ENCODE measurements at regions not wholly inside any gene's neighbourhood (a gene's known extent, or its start where the extent isn't known, plus 50 kb on each side); places are given as distances from the start of the nearest gene placed in this dataset.

DNA sequence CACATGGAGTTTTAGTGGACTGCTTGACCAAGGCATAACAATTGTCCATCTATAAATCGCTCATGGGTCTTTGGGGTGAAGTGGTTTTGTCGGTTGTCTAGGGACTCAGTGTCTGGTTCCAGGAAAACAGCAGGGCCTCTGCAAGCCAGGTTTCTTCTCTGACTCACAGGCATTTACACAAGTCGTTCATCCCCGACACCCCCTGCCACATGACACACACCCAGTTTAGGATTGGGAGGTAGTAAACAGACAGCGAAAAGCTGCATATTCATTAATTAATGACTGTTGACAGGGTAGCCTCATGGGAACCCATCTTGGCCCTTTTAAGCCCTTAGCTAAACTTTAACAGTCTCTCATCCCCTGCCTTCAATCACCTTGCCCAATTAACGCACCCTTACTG is 194.8 kb upstream of the ACVR2A start:
- no peak overlapping the region for H3K4me3 Mint-ChIP-seq
- Histone ChIP-seq H3K79me1 (ENCODE audit: insufficient read depth, low read depth, low read length, poor library complexity, severe bottlenecking) (no peaks in the 10 kb centered on the region), H4K91ac (ENCODE audit: insufficient read length, low read depth, low read length) (no peak overlapping the region), H3K27ac (ENCODE audit: insufficient read length, low read depth, low read length) (no peak overlapping the region), H4K5ac (ENCODE audit: insufficient read length, low read depth, low read length) (no peak overlapping the region), H3K18ac (ENCODE audit: insufficient read length, low read depth, low read length) (no peak overlapping the region), H3K4me2 (ENCODE audit: insufficient read depth, insufficient read length, low read length) (no peak overlapping the region), H2BK20ac (ENCODE audit: low read depth, low read length, poor library complexity, severe bottlenecking) (no peak overlapping the region), H3K9me3 (ENCODE audit: control insufficient read depth, low read depth, low read length) (no peaks in the 10 kb centered on the region), H3K4me1 (ENCODE audit: insufficient read depth, low read length) (peaks cover 2% of the 10 kb centered on the region), H3K27me3 (ENCODE audit: insufficient read depth, low read length) (no peaks in the 10 kb centered on the region), H2BK12ac (ENCODE audit: insufficient read length, low read depth, low read length) (no peak overlapping the region), H3T11ph (ENCODE audit: low read length) (no peak overlapping the region), H3K56ac (ENCODE audit: insufficient read length, low read depth, low read length) (no peak overlapping the region), H3K79me2 (ENCODE audit: insufficient read depth, low read length) (no peaks in the 10 kb centered on the region), H4K8ac (replicated peaks; ENCODE audit: insufficient read length, low read depth, low read length) (no peak overlapping the region), H3K4ac (ENCODE audit: low read depth, low read length) (no peak overlapping the region), H2BK120ac (ENCODE audit: low read depth, low read length, poor library complexity, severe bottlenecking) (no peak overlapping the region), H2AK5ac (ENCODE audit: insufficient read length, low read length) (no peak overlapping the region), H3K9ac (ENCODE audit: extremely low read depth, insufficient read length, low read length) (no peak overlapping the region), H4K20me1 (ENCODE audit: control insufficient read depth, insufficient read depth, insufficient read length) (no peaks in the 10 kb centered on the region), H3K23me2 (ENCODE audit: insufficient read length, low read depth, low read length, poor library complexity, severe bottlenecking) (no peaks in the 10 kb centered on the region), H3K23ac (ENCODE audit: insufficient read length, low read depth, low read length) (no peak overlapping the region), H2BK15ac (ENCODE audit: low read depth, low read length) (no peak overlapping the region), H3K14ac (ENCODE audit: insufficient read depth, low read length) (no peak overlapping the region), H2BK5ac (ENCODE audit: insufficient read length, low read length) (no peak overlapping the region), H2AFZ (ENCODE audit: low read length) (no peak overlapping the region)
- no peak for DNase-seq
- H3K9me3 Mint-ChIP-seq = no peaks in the 10 kb centered on the region
- no peaks in the 10 kb centered on the region for H3K27me3 Mint-ChIP-seq (ENCODE audit: low read depth)
- TF ChIP-seq, protein P1, sequence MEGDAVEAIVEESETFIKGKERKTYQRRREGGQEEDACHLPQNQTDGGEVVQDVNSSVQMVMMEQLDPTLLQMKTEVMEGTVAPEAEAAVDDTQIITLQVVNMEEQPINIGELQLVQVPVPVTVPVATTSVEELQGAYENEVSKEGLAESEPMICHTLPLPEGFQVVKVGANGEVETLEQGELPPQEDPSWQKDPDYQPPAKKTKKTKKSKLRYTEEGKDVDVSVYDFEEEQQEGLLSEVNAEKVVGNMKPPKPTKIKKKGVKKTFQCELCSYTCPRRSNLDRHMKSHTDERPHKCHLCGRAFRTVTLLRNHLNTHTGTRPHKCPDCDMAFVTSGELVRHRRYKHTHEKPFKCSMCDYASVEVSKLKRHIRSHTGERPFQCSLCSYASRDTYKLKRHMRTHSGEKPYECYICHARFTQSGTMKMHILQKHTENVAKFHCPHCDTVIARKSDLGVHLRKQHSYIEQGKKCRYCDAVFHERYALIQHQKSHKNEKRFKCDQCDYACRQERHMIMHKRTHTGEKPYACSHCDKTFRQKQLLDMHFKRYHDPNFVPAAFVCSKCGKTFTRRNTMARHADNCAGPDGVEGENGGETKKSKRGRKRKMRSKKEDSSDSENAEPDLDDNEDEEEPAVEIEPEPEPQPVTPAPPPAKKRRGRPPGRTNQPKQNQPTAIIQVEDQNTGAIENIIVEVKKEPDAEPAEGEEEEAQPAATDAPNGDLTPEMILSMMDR (conservative IDR thresholded peaks at IDR 0.05) = no peak
- H3K27ac Mint-ChIP-seq = peak overlapping the region in 1 of 3 experiments; percentile 2; a peak in 1 of 7 replicates
- WGBS (ENCODE audit: extremely low coverage, insufficient read length, low lambda C conversion rate) = no CpG with 5 or more reads among the region's 6 CpGs
- peaks cover 50 to 52% of the 10 kb centered on the region in 2 experiments for H3K4me1 Mint-ChIP-seq
- H3K36me3 Mint-ChIP-seq (ENCODE audit: insufficient read depth in 1 of 3, low read depth in 3 of 3) = no peaks in the 10 kb centered on the region
